Astrocyte (in vitro differentiated cells and primary cell): ENCODE measurements at regions not wholly inside any gene's neighbourhood (a gene's known extent, or its start where the extent isn't known, plus 50 kb on each side); places are given as distances from the start of the nearest gene placed in this dataset.

Experiments used
- DNase-seq: peaks from one replicate; pipeline ENCODE4 v3.0.0-alpha.2; 2010; ENCODE audit warnings: low read depth
- FAIRE-seq: peaks from 2 replicates; lab custom pipeline; 2011; peaks lifted over from hg19 to GRCh38; lab: Jason Lieb, UNC
- H2AFZ ChIP-seq: 2 replicates; pipeline ENCODE4 v1.6.0; 2012; ENCODE audit warnings: low read depth, low read length, inconsistent platforms
- H3K27ac ChIP-seq: 2 replicates; pipeline ENCODE4 v1.5.1; 2011; ENCODE audit warnings: low read depth, low read length, inconsistent platforms
- H3K27me3 ChIP-seq: 2 replicates; pipeline ENCODE4 v1.6.0; 2011; ENCODE audit warnings: low read length, inconsistent platforms; ENCODE audit not compliant: insufficient read depth
- H3K36me3 ChIP-seq: 2 replicates; pipeline ENCODE4 v1.5.1; 2011; ENCODE audit warnings: low read length, inconsistent platforms; ENCODE audit not compliant: insufficient read depth
- H3K4me1 ChIP-seq: 2 replicates; pipeline ENCODE4 v1.5.1; 2011; ENCODE audit warnings: low read length, inconsistent platforms; ENCODE audit not compliant: insufficient read depth
- H3K4me2 ChIP-seq: 2 replicates; pipeline ENCODE4 v1.6.0; 2012; ENCODE audit warnings: low read length, inconsistent platforms
- H3K4me3 ChIP-seq: 2 replicates; pipeline ENCODE4 v1.5.1; 2011; ENCODE audit warnings: low read depth, mild to moderate bottlenecking, low read length, inconsistent platforms; ENCODE audit not compliant: insufficient read depth
- H3K79me2 ChIP-seq: 2 replicates; pipeline ENCODE4 v1.6.0; 2012; ENCODE audit warnings: mild to moderate bottlenecking, low read length, inconsistent platforms; ENCODE audit not compliant: insufficient read depth
- H3K9ac ChIP-seq: 2 replicates; pipeline ENCODE4 v1.6.0; 2012; ENCODE audit warnings: mild to moderate bottlenecking, low read length, inconsistent platforms
- H3K9me3 ChIP-seq: 2 replicates; pipeline ENCODE4 v1.5.1; 2012; ENCODE audit warnings: low read depth, mild to moderate bottlenecking, low read length, inconsistent platforms; ENCODE audit not compliant: insufficient read depth
- H4K20me1 ChIP-seq: 2 replicates; pipeline ENCODE4 v1.6.0; 2012; ENCODE audit warnings: low read length, inconsistent platforms; ENCODE audit not compliant: insufficient read depth
- H3K27ac Mint-ChIP-seq: one replicate; pipeline ENCODE4 v1.8.0; 2021; ENCODE audit warnings: mild to moderate bottlenecking, mixed read lengths; ENCODE audit not compliant: unreplicated experiment
- H3K27me3 Mint-ChIP-seq: one replicate; pipeline ENCODE4 v1.8.0; 2021; ENCODE audit warnings: low read depth, mixed read lengths; ENCODE audit not compliant: unreplicated experiment
- H3K36me3 Mint-ChIP-seq: one replicate; pipeline ENCODE4 v1.8.0; 2021; ENCODE audit warnings: low read depth, mixed read lengths; ENCODE audit not compliant: unreplicated experiment
- H3K4me1 Mint-ChIP-seq: one replicate; pipeline ENCODE4 v1.8.0; 2021; ENCODE audit warnings: low read depth, mixed read lengths; ENCODE audit not compliant: unreplicated experiment
- H3K4me3 Mint-ChIP-seq: one replicate; pipeline ENCODE4 v1.8.0; 2021; ENCODE audit warnings: mild to moderate bottlenecking, moderate library complexity, mixed read lengths; ENCODE audit not compliant: unreplicated experiment
- H3K9me3 Mint-ChIP-seq: one replicate; pipeline ENCODE4 v1.8.0; 2021; ENCODE audit warnings: mild to moderate bottlenecking, mixed read lengths; ENCODE audit not compliant: unreplicated experiment
- CTCF ChIP-seq: IDR thresholded peaks from 2 replicates; pipeline ENCODE4 v1.5.1; 2011; ENCODE audit warnings: low read depth, mild to moderate bottlenecking, inconsistent platforms, low read length, moderate library complexity; ENCODE audit not compliant: insufficient read depth
- EZH2 ChIP-seq: IDR thresholded peaks from 2 replicates; pipeline ENCODE4 v1.6.1; 2012; ENCODE audit warnings: mild to moderate bottlenecking, low read length, inconsistent platforms; ENCODE audit not compliant: insufficient read depth

- peaks cover 9% of the 10 kb centered on the region for H3K4me1 Mint-ChIP-seq
- peak overlapping the region; percentile 34 for H3K27ac ChIP-seq
- H3K4me2 ChIP-seq: peak overlapping the region; percentile 44
Observed at GRCh38 chr4:138111462-138112000, 130.6 kb downstream of the SLC7A11 start.

DNA sequence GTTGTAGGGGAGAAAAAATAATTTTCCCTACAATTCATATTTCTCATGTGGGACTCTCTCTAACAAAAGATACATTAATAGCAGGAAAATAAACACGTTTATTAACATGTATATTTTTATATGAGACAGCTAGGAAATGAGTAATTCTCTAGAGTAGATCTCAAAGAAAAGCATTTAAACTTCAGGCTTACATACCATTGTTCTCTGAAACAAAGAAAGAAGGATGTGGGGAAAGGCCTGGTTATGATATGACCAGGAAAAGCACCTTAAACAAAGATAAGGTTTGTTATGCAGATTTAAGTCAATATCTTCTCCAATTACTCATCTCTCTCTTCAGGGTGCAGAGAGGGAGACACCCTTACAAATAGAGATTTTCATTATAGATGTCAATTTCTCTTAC lies 131.3 kb downstream of the SLC7A11 start:
- Histone ChIP-seq H3K79me2 (no peaks in the 10 kb centered on the region), H3K9me3 (peaks cover 3% of the 10 kb centered on the region), H3K4me3 (no peak overlapping the region), H3K36me3 (no peaks in the 10 kb centered on the region), H4K20me1 (no peaks in the 10 kb centered on the region), H2AFZ (no peak overlapping the region), H3K4me2 (peak overlapping the region; percentile 44), H3K9ac (no peak overlapping the region), H3K4me1 (peaks cover 13% of the 10 kb centered on the region), H3K27me3 (no peaks in the 10 kb centered on the region), H3K27ac (peak overlapping the region; percentile 34)
- no peak overlapping the region for H3K4me3 Mint-ChIP-seq
- DNase-seq (peak; percentile 18), FAIRE-seq (peak; percentile 13)
- TF ChIP-seq CTCF (no peak), EZH2 (no peak)
- peaks cover 2% of the 10 kb centered on the region for H3K9me3 Mint-ChIP-seq
- H3K36me3 Mint-ChIP-seq: no peaks in the 10 kb centered on the region
- peaks cover 9% of the 10 kb centered on the region for H3K4me1 Mint-ChIP-seq
- H3K27me3 Mint-ChIP-seq: no peaks in the 10 kb centered on the region
- H3K27ac Mint-ChIP-seq: no peak overlapping the region

More at GRCh38 chr4:138111462-138112000, 130.6 kb downstream of the SLC7A11 start:
- peaks cover 13% of the 10 kb centered on the region for H3K4me1 ChIP-seq
- no peak for TF ChIP-seq EZH2
- no peak for TF ChIP-seq CTCF
- peak overlapping the region; percentile 40 for H2AFZ ChIP-seq
- peaks cover 3% of the 10 kb centered on the region for H3K9me3 ChIP-seq
- peak overlapping the region; percentile 16 for H3K9ac ChIP-seq
- no peaks in the 10 kb centered on the region for H3K27me3 ChIP-seq
- no peak overlapping the region for H3K4me3 Mint-ChIP-seq
- H3K27ac Mint-ChIP-seq: peak overlapping the region; percentile 56
- no peak overlapping the region for H3K4me3 ChIP-seq
- DNase-seq: peak; percentile 63
- no peaks in the 10 kb centered on the region for H3K36me3 ChIP-seq
- no peaks in the 10 kb centered on the region for H3K27me3 Mint-ChIP-seq
- H3K36me3 Mint-ChIP-seq: no peaks in the 10 kb centered on the region
- H4K20me1 ChIP-seq: no peaks in the 10 kb centered on the region
- H3K9me3 Mint-ChIP-seq: peaks cover 2% of the 10 kb centered on the region
- H3K79me2 ChIP-seq: no peaks in the 10 kb centered on the region
- peak; percentile 66 for FAIRE-seq

GRCh38 chr4:138107023-138107422 lies 135.1 kb downstream of the SLC7A11 start:
- no peaks in the 10 kb centered on the region for H3K27me3 ChIP-seq
- Mint-ChIP-seq H3K4me3 (no peak overlapping the region), H3K9me3 (peaks cover 2% of the 10 kb centered on the region), H3K27ac (no peak overlapping the region), H3K27me3 (no peaks in the 10 kb centered on the region), H3K36me3 (no peaks in the 10 kb centered on the region), H3K4me1 (peaks cover 9% of the 10 kb centered on the region)
- no peaks in the 10 kb centered on the region for H4K20me1 ChIP-seq
- DNase-seq (no peak), FAIRE-seq (no peak)
- H3K9me3 ChIP-seq: peaks cover 3% of the 10 kb centered on the region
- no peak overlapping the region for H2AFZ ChIP-seq
- H3K4me2 ChIP-seq: no peak overlapping the region
- no peak overlapping the region for H3K9ac ChIP-seq
- H3K4me3 ChIP-seq: no peak overlapping the region
- no peaks in the 10 kb centered on the region for H3K79me2 ChIP-seq
- H3K27ac ChIP-seq: no peak overlapping the region
- TF ChIP-seq CTCF: no peak
- TF ChIP-seq EZH2: no peak
- H3K4me1 ChIP-seq: peaks cover 12% of the 10 kb centered on the region
- H3K36me3 ChIP-seq: no peaks in the 10 kb centered on the region
